Left ventricle myocardium inferior (tissue), 1 donor: ENCODE measurements at regions not wholly inside any gene's neighbourhood (a gene's known extent, or its start where the extent isn't known, plus 50 kb on each side); places are given as distances from the start of the nearest gene placed in this dataset.
"Not testable (repeated sequence)": the region's sequence is repeated elsewhere in the genome, so short reads cannot be mapped to it uniquely, and the experiment has no call there.

Experiments used
- DNase-seq: peaks from one replicate; pipeline ENCODE4 v3.0.0-alpha.2; 2020
- H3K27ac ChIP-seq: fragments of 200-600 bp; replicated peaks from 2 replicates; pipeline ENCODE4 v1.8.0; 2021
- H3K27me3 ChIP-seq: fragments of 200-600 bp; 2 replicates; pipeline ENCODE4 v1.8.0; 2021; ENCODE audit warnings: low read depth
- H3K36me3 ChIP-seq: fragments of 200-600 bp; 2 replicates; pipeline ENCODE4 v1.8.0; 2021
- H3K4me1 ChIP-seq: fragments of 200-600 bp; 2 replicates; pipeline ENCODE4 v1.8.0; 2021
- H3K4me3 ChIP-seq: fragments of 200-600 bp; 2 replicates; pipeline ENCODE4 v1.8.0; 2021; ENCODE audit warnings: mild to moderate bottlenecking, moderate library complexity
- H3K9me3 ChIP-seq: fragments of 200-600 bp; replicated peaks from 2 replicates; pipeline ENCODE4 v1.8.0; 2021
- intact Hi-C: fragments of 100-400 bp; cut with micrococcal nuclease; formaldehyde crosslinking; loops from one replicate; pipeline ENCODE4 v1.11.0; 2022
- TF ChIP-seq, protein P1 (sequence below): fragments of 200-600 bp; IDR thresholded peaks from 2 replicates; pipeline ENCODE4 v1.8.0; 2021; ENCODE audit warnings: antibody characterized with exemption, mild to moderate bottlenecking, borderline replicate concordance
- donor health status: DM: no; HTN: yes; CAD: no; lungs with severe emphysema.

- no peaks in the 10 kb centered on the region for H3K9me3 ChIP-seq
- no peak overlapping the region for H3K27ac ChIP-seq
- no peak for DNase-seq
- H3K36me3 ChIP-seq = no peaks in the 10 kb centered on the region
- H3K4me1 ChIP-seq = peaks cover 5% of the 10 kb centered on the region
- no peak overlapping the region for H3K4me3 ChIP-seq
- TF ChIP-seq, protein P1, sequence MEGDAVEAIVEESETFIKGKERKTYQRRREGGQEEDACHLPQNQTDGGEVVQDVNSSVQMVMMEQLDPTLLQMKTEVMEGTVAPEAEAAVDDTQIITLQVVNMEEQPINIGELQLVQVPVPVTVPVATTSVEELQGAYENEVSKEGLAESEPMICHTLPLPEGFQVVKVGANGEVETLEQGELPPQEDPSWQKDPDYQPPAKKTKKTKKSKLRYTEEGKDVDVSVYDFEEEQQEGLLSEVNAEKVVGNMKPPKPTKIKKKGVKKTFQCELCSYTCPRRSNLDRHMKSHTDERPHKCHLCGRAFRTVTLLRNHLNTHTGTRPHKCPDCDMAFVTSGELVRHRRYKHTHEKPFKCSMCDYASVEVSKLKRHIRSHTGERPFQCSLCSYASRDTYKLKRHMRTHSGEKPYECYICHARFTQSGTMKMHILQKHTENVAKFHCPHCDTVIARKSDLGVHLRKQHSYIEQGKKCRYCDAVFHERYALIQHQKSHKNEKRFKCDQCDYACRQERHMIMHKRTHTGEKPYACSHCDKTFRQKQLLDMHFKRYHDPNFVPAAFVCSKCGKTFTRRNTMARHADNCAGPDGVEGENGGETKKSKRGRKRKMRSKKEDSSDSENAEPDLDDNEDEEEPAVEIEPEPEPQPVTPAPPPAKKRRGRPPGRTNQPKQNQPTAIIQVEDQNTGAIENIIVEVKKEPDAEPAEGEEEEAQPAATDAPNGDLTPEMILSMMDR = no peak
- H3K27me3 ChIP-seq = no peaks in the 10 kb centered on the region
- intact Hi-C loops = no loop called here
Observed at GRCh38 chr7:12927635-12928434, 240.4 kb downstream of the ARL4A start.

DNA sequence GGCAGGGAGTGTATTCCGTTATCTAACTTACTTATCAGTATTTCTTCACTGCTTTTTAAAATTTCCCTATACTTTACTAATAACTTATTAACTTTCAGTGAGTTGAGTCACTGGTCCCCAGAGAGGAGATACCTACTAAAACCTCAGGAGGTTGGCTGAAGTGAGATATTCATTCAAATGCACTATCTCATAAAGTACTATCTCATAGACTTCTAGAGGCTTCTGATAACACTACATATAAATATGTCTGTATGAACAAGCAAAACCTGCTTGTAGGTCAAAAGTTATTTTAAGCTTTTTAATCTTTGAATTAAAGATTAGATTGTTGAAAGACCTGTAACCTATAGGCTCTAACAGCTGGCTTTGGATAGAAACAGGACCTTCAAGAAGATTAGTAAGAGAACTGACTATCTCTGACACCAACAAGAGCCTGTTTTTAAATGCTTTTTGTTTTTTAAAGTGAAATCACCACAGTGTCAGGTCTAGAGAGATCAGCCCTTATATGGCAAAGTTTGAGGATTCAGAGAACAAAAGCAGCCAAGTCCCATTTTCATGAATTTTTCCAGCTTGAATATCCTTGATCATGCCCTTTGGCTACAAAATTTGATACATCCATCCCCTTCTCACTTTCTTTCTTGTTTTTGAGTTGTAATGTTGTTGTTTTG is 242.2 kb downstream of the ARL4A start:
- Histone ChIP-seq H3K9me3 (no peaks in the 10 kb centered on the region), H3K4me1 (peaks cover 5% of the 10 kb centered on the region), H3K27ac (no peak overlapping the region), H3K4me3 (no peak overlapping the region), H3K36me3 (no peaks in the 10 kb centered on the region), H3K27me3 (no peaks in the 10 kb centered on the region)
- TF ChIP-seq, protein P1 = no peak
- intact Hi-C loops = no loop called here
- DNase-seq = no peak

GRCh38 chr7:12930534-12930933 is 243.1 kb downstream of the ARL4A start:
- Histone ChIP-seq H3K9me3 (no peaks in the 10 kb centered on the region), H3K27me3 (no peaks in the 10 kb centered on the region), H3K36me3 (no peaks in the 10 kb centered on the region), H3K4me1 (peaks cover 5% of the 10 kb centered on the region), H3K27ac (no peak overlapping the region), H3K4me3 (no peak overlapping the region)
- intact Hi-C loops = no loop called here
- TF ChIP-seq, protein P1 = no peak
- no peak for DNase-seq

GRCh38 chr7:12931465-12931864 is 244.0 kb downstream of the ARL4A start:
- H3K4me1 ChIP-seq, H3K36me3 ChIP-seq, H3K27me3 ChIP-seq, intact Hi-C loops, DNase-seq, H3K27ac ChIP-seq, H3K4me3 ChIP-seq, H3K9me3 ChIP-seq: not testable (repeated sequence)

DNA sequence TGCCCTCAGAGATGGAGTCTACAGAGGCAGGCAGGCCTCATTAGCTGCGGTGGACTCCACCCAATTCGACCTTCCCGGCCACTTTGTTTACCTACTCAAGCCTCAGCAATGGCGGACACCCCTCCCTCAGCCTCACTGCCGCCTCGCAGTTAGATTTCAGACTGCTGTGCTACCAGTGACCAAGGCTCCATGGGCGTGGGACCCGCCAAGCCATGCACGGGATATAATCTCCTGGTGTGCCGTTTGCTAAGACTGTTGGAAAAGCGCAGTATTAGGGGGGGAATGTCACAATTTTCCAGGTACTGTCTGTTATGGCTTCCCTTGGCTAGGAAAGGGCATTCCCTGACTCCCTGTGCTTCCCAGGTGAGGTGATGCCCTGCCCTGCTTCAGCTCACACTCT is 252.3 kb downstream of the ARL4A start:
- Histone ChIP-seq H3K27me3 (no peaks in the 10 kb centered on the region), H3K4me1 (peaks cover 7% of the 10 kb centered on the region), H3K4me3 (no peak overlapping the region), H3K27ac (no peak overlapping the region), H3K36me3 (no peaks in the 10 kb centered on the region), H3K9me3 (peaks cover 18% of the 10 kb centered on the region)
- intact Hi-C loops = no loop called here
- DNase-seq = no peak
- TF ChIP-seq, protein P1 = no peak

DNA sequence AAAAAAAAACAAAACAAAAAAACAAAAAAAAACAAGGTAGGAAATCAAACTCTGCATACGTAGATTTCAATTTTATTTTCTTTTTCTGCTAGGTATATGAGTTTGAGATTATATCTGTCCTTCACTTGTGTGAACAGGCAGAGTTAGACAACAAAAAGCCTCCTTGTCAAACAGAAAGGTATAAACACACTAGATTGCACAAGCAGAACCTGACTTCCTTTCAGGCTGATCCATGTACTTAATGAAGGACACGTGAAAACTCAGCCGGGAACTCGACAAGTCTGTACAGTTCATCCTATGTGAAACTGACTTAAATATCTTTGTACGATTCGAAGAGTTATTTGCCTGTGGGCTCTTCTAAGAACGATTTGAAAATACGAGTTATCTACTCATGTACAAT is 254.1 kb downstream of the ARL4A start:
- Histone ChIP-seq H3K4me1 (peaks cover 7% of the 10 kb centered on the region), H3K36me3 (no peaks in the 10 kb centered on the region), H3K27ac (no peak overlapping the region), H3K9me3 (peaks cover 18% of the 10 kb centered on the region), H3K4me3 (no peak overlapping the region), H3K27me3 (no peaks in the 10 kb centered on the region)
- TF ChIP-seq, protein P1 = no peak
- intact Hi-C loops = no loop called here
- DNase-seq = no peak
